ENCODE measurements at regions not wholly inside any gene's neighbourhood (a gene's known extent, or its start where the extent isn't known, plus 50 kb on each side); places are given as distances from the start of the nearest gene placed in this dataset.

GRCh38 chr21:22898051-22898665 lies 1899.9 kb downstream of the NCAM2 start:
- Histone ChIP-seq H4K20me1 (ENCODE audit: low read depth) (no peaks in the 10 kb centered on the region), H3K36me3 (peaks cover 2% of the 10 kb centered on the region), H3K79me2 (ENCODE audit: low read depth) (no peaks in the 10 kb centered on the region), H3K4me2 (no peak overlapping the region), H3K9me3 (ENCODE audit: low read depth) (no peaks in the 10 kb centered on the region), H3K4me3 (no peak overlapping the region), H3K27ac (no peak overlapping the region), H3F3A (ENCODE audit: low read depth) (no peaks in the 10 kb centered on the region), H3K27me3 (no peaks in the 10 kb centered on the region), H3K9ac (no peak overlapping the region), H3K4me1 (no peaks in the 10 kb centered on the region), H2AFZ (replicated peaks) (no peak overlapping the region)
- Mint-ChIP-seq H3K4me3 (no peak overlapping the region), H3K36me3 (no peaks in the 10 kb centered on the region), H3K9me3 (no peaks in the 10 kb centered on the region), H3K27ac (no peak overlapping the region), H3K27me3 (ENCODE audit: insufficient read depth, low read depth) (no peaks in the 10 kb centered on the region), H3K4me1 (peaks cover 2% of the 10 kb centered on the region)
- DNase-seq (ENCODE audit: low spot score): no peak
- TF ChIP-seq CTCF (IDR thresholded peaks at IDR 0.05): no peak
- TF ChIP-seq EZH2phosphoT487 (IDR thresholded peaks at IDR 0.05): no peak
- no peak for TF ChIP-seq EZH2 (IDR thresholded peaks at IDR 0.05)

GRCh38 chr21:22900490-22900889 lies 1902.3 kb downstream of the NCAM2 start:
- H3K27ac Mint-ChIP-seq: no peak overlapping the region
- Histone ChIP-seq H3F3A (ENCODE audit: low read depth) (no peaks in the 10 kb centered on the region), H3K4me2 (no peak overlapping the region), H3K4me3 (no peak overlapping the region), H3K9me3 (ENCODE audit: low read depth) (no peaks in the 10 kb centered on the region), H3K27me3 (no peaks in the 10 kb centered on the region), H3K79me2 (ENCODE audit: low read depth) (no peaks in the 10 kb centered on the region), H4K20me1 (ENCODE audit: low read depth) (no peaks in the 10 kb centered on the region), H3K4me1 (no peaks in the 10 kb centered on the region), H3K36me3 (peaks cover 2% of the 10 kb centered on the region), H2AFZ (replicated peaks) (no peak overlapping the region), H3K27ac (no peak overlapping the region), H3K9ac (no peak overlapping the region)
- TF ChIP-seq CTCF (IDR thresholded peaks at IDR 0.05) (no peak), EZH2phosphoT487 (IDR thresholded peaks at IDR 0.05) (no peak), EZH2 (IDR thresholded peaks at IDR 0.05) (no peak)
- H3K4me3 Mint-ChIP-seq: no peak overlapping the region
- DNase-seq (ENCODE audit: low spot score): no peak
- no peaks in the 10 kb centered on the region for H3K27me3 Mint-ChIP-seq (ENCODE audit: insufficient read depth, low read depth)
- H3K9me3 Mint-ChIP-seq: no peaks in the 10 kb centered on the region
- no peaks in the 10 kb centered on the region for H3K36me3 Mint-ChIP-seq
- H3K4me1 Mint-ChIP-seq: no peaks in the 10 kb centered on the region

GRCh38 chr21:22903851-22904250 lies 1905.6 kb downstream of the NCAM2 start:
- no peaks in the 10 kb centered on the region for H3K36me3 Mint-ChIP-seq
- H3K4me1 ChIP-seq: no peaks in the 10 kb centered on the region

More at GRCh38 chr21:22903851-22904250, 1905.6 kb downstream of the NCAM2 start:
- Histone ChIP-seq H3K4me3 (no peak overlapping the region), H4K20me1 (ENCODE audit: low read depth) (no peaks in the 10 kb centered on the region), H3K9ac (no peak overlapping the region), H3K4me2 (no peak overlapping the region), H3K79me2 (ENCODE audit: low read depth) (no peaks in the 10 kb centered on the region), H3K36me3 (peaks cover 2% of the 10 kb centered on the region), H2AFZ (replicated peaks) (no peak overlapping the region), H3K27ac (no peak overlapping the region), H3K27me3 (no peaks in the 10 kb centered on the region), H3F3A (ENCODE audit: low read depth) (no peaks in the 10 kb centered on the region), H3K9me3 (ENCODE audit: low read depth) (no peaks in the 10 kb centered on the region)
- TF ChIP-seq EZH2 (IDR thresholded peaks at IDR 0.05): no peak
- no peak for TF ChIP-seq EZH2phosphoT487 (IDR thresholded peaks at IDR 0.05)
- TF ChIP-seq CTCF (IDR thresholded peaks at IDR 0.05): no peak
- Mint-ChIP-seq H3K27me3 (ENCODE audit: insufficient read depth, low read depth) (no peaks in the 10 kb centered on the region), H3K27ac (no peak overlapping the region), H3K4me1 (no peaks in the 10 kb centered on the region), H3K4me3 (no peak overlapping the region), H3K9me3 (no peaks in the 10 kb centered on the region)
- DNase-seq (ENCODE audit: low spot score): no peak

Data from neural progenitor cell (in vitro differentiated cells).